VCaP (cell line): ENCODE measurements at regions not wholly inside any gene's neighbourhood (a gene's known extent, or its start where the extent isn't known, plus 50 kb on each side); places are given as distances from the start of the nearest gene placed in this dataset.

Source experiments
- H3K27ac ChIP-seq: fragments of 450-650 bp; 2 replicates; pipeline ENCODE4 v1.5.1; 2017
- CTCF ChIP-seq: fragments of 450-650 bp; conservative IDR thresholded peaks from 2 replicates; pipeline ENCODE4 v1.5.1; 2017; ENCODE audit warnings: mild to moderate bottlenecking, moderate library complexity

- no peak for TF ChIP-seq CTCF
- H3K27ac ChIP-seq = no peak overlapping the region
Observed at GRCh38 chr14:94897561-94897960, 127.6 kb upstream of the GSC start.

DNA sequence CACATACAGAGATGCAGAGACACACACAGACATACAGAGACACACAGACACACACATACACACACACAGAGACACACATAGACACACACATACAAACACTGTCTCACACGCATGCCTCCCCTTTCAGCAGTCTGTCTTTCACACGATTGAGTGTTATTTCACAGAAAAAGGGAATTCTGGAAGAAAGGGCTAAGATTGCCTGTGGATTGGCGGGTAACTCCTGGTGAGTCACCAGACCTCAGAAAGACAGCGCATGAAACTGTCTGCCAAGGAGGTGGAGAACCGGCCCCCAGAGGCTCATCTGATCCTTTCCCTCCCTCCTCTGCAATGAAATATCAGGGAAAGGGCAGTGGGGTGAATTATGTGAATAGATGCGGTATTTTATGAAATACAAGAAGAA is 127.2 kb upstream of the GSC start:
- H3K27ac ChIP-seq = no peak overlapping the region
- TF ChIP-seq CTCF = no peak

DNA sequence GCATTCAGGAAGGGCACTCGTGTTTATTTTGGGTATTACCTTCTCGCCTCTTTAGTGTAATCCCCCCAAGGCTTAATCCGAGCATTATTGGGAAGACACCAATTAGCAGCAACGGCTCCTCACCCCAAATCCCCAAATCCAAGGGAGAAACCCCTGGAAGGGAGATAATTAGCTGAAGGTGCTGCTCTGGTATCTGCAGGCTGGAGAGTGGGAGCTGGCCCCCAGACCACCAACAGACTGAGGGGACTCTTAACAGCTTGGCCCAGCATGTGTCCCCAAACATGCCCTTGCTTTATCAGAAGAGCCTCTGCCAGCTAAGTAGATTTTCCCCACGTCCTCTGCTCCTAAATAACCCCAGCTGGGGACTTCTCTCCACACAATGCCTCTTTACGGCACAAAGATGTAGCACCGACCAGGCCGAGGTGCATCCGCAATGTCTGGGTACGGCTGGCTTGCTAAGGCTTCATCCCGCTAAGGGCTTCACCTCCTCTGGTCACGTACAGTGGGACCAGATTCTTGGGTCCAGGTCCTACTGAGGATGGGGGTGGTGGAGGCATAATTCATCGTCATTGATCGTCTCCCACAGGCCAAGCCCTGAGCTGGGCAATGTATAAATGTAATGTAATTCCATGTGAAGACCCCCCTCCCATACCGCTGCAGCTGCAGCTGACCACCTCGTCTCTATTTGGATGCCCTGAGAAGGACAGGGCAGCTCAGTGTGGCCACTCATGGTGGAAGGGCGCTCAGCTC is 123.7 kb upstream of the GSC start:
- H3K27ac ChIP-seq = no peak overlapping the region
- no peak for TF ChIP-seq CTCF

GRCh38 chr14:94890785-94891184 is 120.9 kb upstream of the GSC start:
- H3K27ac ChIP-seq = no peak overlapping the region
- no peak for TF ChIP-seq CTCF

GRCh38 chr14:94889520-94890312 is 119.8 kb upstream of the GSC start:
- TF ChIP-seq CTCF = no peak
- no peak overlapping the region for H3K27ac ChIP-seq

- no peak overlapping the region for H3K27ac ChIP-seq
- TF ChIP-seq CTCF = no peak
Observed at GRCh38 chr14:94888121-94888520, 118.2 kb upstream of the GSC start.

DNA sequence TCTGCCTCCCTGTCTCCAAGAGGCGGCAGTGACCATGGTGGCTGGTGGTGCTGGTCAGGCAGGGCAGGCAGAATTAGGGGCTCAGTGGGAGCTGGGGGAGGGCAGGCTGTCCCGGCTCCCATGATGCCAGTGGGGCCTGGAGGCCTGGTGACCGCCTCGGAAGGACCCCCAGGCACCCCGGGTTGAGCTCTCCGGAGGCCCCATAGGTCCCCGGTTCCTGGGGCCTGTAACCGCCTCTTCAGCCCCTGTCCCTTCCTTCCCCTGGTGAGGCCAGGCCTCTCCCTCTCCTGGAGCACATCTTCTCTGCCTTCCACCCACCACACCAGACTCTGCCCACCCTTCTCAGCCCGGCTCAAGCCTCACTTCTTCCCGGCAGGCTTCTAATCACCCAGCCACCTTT is 117.7 kb upstream of the GSC start:
- no peak overlapping the region for H3K27ac ChIP-seq
- TF ChIP-seq CTCF = no peak
